ENCODE measurements at regions not wholly inside any gene's neighbourhood (a gene's known extent, or its start where the extent isn't known, plus 50 kb on each side); places are given as distances from the start of the nearest gene placed in this dataset.

- no peak overlapping the region for H3K9ac ChIP-seq (replicated peaks in 1 of 4; ENCODE audit: extremely low read depth in 1 of 4, low read depth in 3 of 4, low read length in 3 of 4)
- ChIA-PET CTCF (ENCODE audit: partially characterized antibody) (interaction anchor here (0.6 to 1.9 kb wide), 7 partner anchors 9 to 196 kb away, joined by 3 to 8 read pairs (median 4); no protein-coding TSS in a partner anchor), POLR2A (ENCODE audit: partially characterized antibody) (interaction anchor here (1.2 to 1.3 kb wide), 2 partner anchors 15 to 245 kb away, joined by 3 to 4 read pairs; no protein-coding TSS in a partner anchor)
- H3K4me2 ChIP-seq (ENCODE audit: insufficient read depth in 1 of 2, low read depth in 2 of 2, low read length in 2 of 2), result peak overlapping the region; percentile 26 to 32; a peak in 2 of 4 replicates
- 0 out of 4 replicates have a peak, but pooled peaks cover 0 to 2% of the 10 kb centered on the region in 2 experiments for H3K9me3 ChIP-seq (ENCODE audit: insufficient read depth in 2 of 2, low read depth in 1 of 2, low read length in 1 of 2)
- H2BK20ac ChIP-seq (ENCODE audit: low read length), result peak overlapping the region; percentile 91
- H3K56ac ChIP-seq (replicated peaks; ENCODE audit: insufficient read length, low read depth, low read length), result peak overlapping the region; percentile 24
- H4K91ac ChIP-seq (replicated peaks; ENCODE audit: insufficient read length, low read length), result peak overlapping the region; percentile 99
- H2AK5ac ChIP-seq (ENCODE audit: low read depth, low read length), result peak overlapping the region; percentile 99
- peak overlapping the region; percentile 92 for H4K5ac ChIP-seq (ENCODE audit: insufficient read length, low read depth, low read length)
- peak in 1 of 2 experiments; percentile 13 for DNase-seq (ENCODE audit: low read depth in 1 of 2, low spot score in 2 of 2)
- 47% methylated on average over 11 of the region's 12 CpGs; no CpG with 5 or more reads in 1 of the 2 experiments for WGBS, 2 experiments (ENCODE audit: extremely low coverage in 1 of 2, insufficient coverage in 1 of 2, insufficient read length in 1 of 2, insufficient replicate concordance in 2 of 2, low coverage in 1 of 2, low lambda C conversion rate in 2 of 2, missing lambda C conversion rate in 1 of 2)
- H3K4me3 ChIP-seq (ENCODE audit: extremely low read depth in 1 of 4, insufficient read depth in 2 of 4, low read depth in 3 of 4, low read length in 4 of 4), result no peak overlapping the region
- H4K8ac ChIP-seq (ENCODE audit: extremely low read depth, insufficient read depth, low read length), result no peak overlapping the region; the same call in 1 of the 2 replicates
- H2BK120ac ChIP-seq (replicated peaks; ENCODE audit: low read depth, low read length), result peak overlapping the region; percentile 99
- no peaks in the 10 kb centered on the region for H3K79me1 ChIP-seq (ENCODE audit: low read depth, low read length)
- peak overlapping the region; percentile 97 for H3K18ac ChIP-seq (ENCODE audit: extremely low read depth, low read length)
- H3K4ac ChIP-seq (replicated peaks; ENCODE audit: insufficient read length, low read depth, low read length), result peak overlapping the region; percentile 99
- H2BK15ac ChIP-seq (ENCODE audit: low read length), result no peak overlapping the region
- TF ChIP-seq HDAC2 (IDR thresholded peaks at IDR 0.05; ENCODE audit: borderline replicate concordance in 1 of 2, low read depth in 2 of 2, low read length in 2 of 2), result peak; percentile 58 to 68; a peak in 2 of 4 replicates
- peak; percentile 18; the same call in 1 of the 2 replicates for TF ChIP-seq POU5F1 (IDR thresholded peaks at IDR 0.05; ENCODE audit: low read depth, low read length)
- TF ChIP-seq EP300 (IDR thresholded peaks at IDR 0.05; ENCODE audit: borderline replicate concordance in 1 of 2, low read depth in 2 of 2, low read length in 2 of 2), result no peak
- TF ChIP-seq BCL11A (IDR thresholded peaks at IDR 0.05; ENCODE audit: low read depth in 2 of 2, low read length in 2 of 2), result no peak
- TF ChIP-seq E2F6 (IDR thresholded peaks at IDR 0.05), result 0 out of 2 replicates have a peak, but pooled peaks have one; percentile 43
- peak; percentile 78 for FAIRE-seq
- H3K23ac ChIP-seq (ENCODE audit: insufficient read length), result no peak overlapping the region
- no peaks in the 10 kb centered on the region for H3K36me3 ChIP-seq (ENCODE audit: control insufficient read depth in 2 of 4, insufficient read depth in 4 of 4, low read length in 3 of 4)
- H4K20me1 ChIP-seq (replicated peaks in 1 of 2; ENCODE audit: control insufficient read depth in 1 of 2, insufficient read depth in 2 of 2, low read length in 2 of 2), result no peaks in the 10 kb centered on the region
- H2BK5ac ChIP-seq (ENCODE audit: low read depth, low read length), result peak overlapping the region; percentile 98
- H3K27ac ChIP-seq (ENCODE audit: low read depth, low read length), result peak overlapping the region; percentile 41; the same call in 1 of the 2 replicates
- no peak overlapping the region for H3K14ac ChIP-seq (ENCODE audit: insufficient read length)
- no peak overlapping the region for H2AFZ ChIP-seq (ENCODE audit: low read length)
- H3K23me2 ChIP-seq (ENCODE audit: low read depth, low read length), result peaks cover 2% of the 10 kb centered on the region; the same call in 1 of the 2 replicates
- H3K27me3 ChIP-seq (replicated peaks in 1 of 4; ENCODE audit: control insufficient read depth in 3 of 4, extremely low read depth in 1 of 4, insufficient read depth in 3 of 4, low read length in 3 of 4), result 0 out of 7 replicates have a peak, but pooled peaks cover 0 to 2% (median 0%) of the 10 kb centered on the region in 4 experiments
- H2BK12ac ChIP-seq (ENCODE audit: low read depth, low read length), result peak overlapping the region; percentile 100
- peaks cover 7 to 15% (median 12%) of the 10 kb centered on the region in 4 experiments for H3K4me1 ChIP-seq (replicated peaks in 1 of 4; ENCODE audit: control insufficient read depth in 3 of 4, insufficient read depth in 4 of 4, low read length in 3 of 4)
- no peaks in the 10 kb centered on the region for H3K79me2 ChIP-seq (ENCODE audit: control insufficient read depth in 1 of 2, insufficient read depth in 2 of 2, low read length in 2 of 2)
These were observed 100.1 kb upstream of the ARL4C start for GRCh38 chr2:234596696-234597575.
